NB4 (cell line): ENCODE measurements at regions not wholly inside any gene's neighbourhood (a gene's known extent, or its start where the extent isn't known, plus 50 kb on each side); places are given as distances from the start of the nearest gene placed in this dataset.
A peak's percentile ranks its signal among the peaks of the same experiment; 100 is the strongest.

Experiments
- DNase-seq: peaks from one replicate; pipeline ENCODE4 v3.0.0; 2010; ENCODE audit warnings: low read depth
- H3K4me3 ChIP-seq: one replicate; pipeline ENCODE4 v1.5.1; 2011; ENCODE audit warnings: mild to moderate bottlenecking, low read depth, low read length, moderate library complexity
- CTCF ChIP-seq: IDR thresholded peaks from one replicate; pipeline ENCODE4 v1.5.1; 2012; ENCODE audit warnings: low read depth, low read length
- MAX ChIP-seq: IDR thresholded peaks from 2 replicates; pipeline ENCODE4 v1.6.1; 2011; ENCODE audit warnings: low read depth, low read length
- MYC ChIP-seq: IDR thresholded peaks from 2 replicates; pipeline ENCODE4 v1.6.1; 2011; ENCODE audit warnings: low read depth, low read length
- POLR2A ChIP-seq: IDR thresholded peaks from 2 replicates; pipeline ENCODE4 v1.6.1; 2011; ENCODE audit warnings: mild to moderate bottlenecking; ENCODE audit not compliant: insufficient read length; ENCODE audit errors: extremely low read depth

- no peak overlapping the region for H3K4me3 ChIP-seq
- no peak for DNase-seq
- no peak for TF ChIP-seq CTCF
- no peak for TF ChIP-seq MYC
- no peak for TF ChIP-seq MAX
- no peak for TF ChIP-seq POLR2A
These were observed 437.7 kb downstream of the OMA1 start for GRCh38 chr1:58108783-58109182.

DNA sequence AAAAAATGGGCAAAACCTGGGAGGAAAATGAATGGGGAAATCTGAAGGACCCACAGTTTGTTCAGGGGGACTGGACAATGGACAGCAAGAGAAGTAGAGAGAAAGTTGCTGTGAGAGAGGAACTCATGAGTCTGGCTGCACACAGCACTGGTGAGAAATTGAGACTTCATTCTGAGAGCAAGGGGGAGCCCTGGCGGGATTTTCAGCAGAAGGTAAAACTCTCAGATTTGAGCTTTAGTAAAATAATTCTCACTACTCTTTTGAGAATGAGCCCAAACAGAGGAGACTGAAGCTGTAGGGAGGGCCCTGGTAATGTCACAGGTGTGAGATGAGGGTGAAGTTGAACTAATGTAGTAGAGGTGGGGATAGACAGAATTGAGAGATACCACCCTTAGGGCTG, 438.6 kb downstream of the OMA1 start:
- DNase-seq, result no peak
- H3K4me3 ChIP-seq, result no peak overlapping the region
- no peak for TF ChIP-seq POLR2A
- TF ChIP-seq CTCF, result no peak
- TF ChIP-seq MAX, result no peak

DNA sequence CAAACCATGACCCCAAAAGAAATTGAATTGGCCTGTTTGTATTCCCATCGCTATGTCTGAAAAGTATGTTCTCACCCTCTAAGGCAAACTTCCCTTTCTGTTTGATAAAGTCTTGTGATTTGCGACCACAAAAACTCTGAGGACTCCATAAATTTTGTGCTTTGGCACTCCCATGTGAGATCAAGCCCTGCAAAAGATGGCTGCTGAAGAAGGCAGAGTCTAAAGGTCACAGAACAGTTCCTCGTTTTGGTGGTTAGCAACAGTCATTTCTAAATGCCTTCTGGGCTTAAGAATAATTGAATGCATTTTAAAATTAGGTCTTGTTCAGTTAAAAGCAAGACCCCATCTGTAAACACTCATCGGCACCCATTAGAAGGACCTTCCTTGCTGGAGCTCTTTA, 441.6 kb downstream of the OMA1 start:
- no peak for TF ChIP-seq MYC
- TF ChIP-seq MAX, result no peak
- TF ChIP-seq CTCF, result no peak
- no peak for TF ChIP-seq POLR2A
- H3K4me3 ChIP-seq, result no peak overlapping the region
- peak; percentile 1 for DNase-seq

DNA sequence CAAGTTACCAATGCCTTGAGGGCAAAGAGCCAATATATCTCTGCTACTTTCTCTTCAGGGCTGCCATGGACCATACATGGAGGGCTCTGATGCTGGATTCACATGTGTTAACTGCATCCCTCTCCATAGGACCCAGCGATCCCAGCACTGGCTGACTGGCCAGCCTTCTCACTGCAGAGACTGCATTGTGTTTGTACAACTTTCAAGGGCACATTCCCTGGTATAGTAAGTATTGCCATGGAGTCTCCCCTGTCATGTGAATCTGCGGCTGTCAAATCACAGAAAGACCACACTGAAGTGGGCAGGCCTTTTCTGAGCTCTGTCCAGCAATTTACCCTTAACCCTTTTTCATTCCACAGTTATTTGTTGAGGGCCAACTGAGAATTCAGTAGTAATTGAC, 449.8 kb downstream of the OMA1 start:
- TF ChIP-seq POLR2A (no peak), CTCF (no peak), MYC (no peak), MAX (no peak)
- no peak for DNase-seq
- H3K4me3 ChIP-seq, result no peak overlapping the region

- H3K4me3 ChIP-seq, result no peak overlapping the region
- TF ChIP-seq MYC (no peak), MAX (no peak), CTCF (no peak), POLR2A (no peak)
- DNase-seq, result no peak
These were observed 451.3 kb downstream of the OMA1 start for GRCh38 chr1:58095183-58095582.

DNA sequence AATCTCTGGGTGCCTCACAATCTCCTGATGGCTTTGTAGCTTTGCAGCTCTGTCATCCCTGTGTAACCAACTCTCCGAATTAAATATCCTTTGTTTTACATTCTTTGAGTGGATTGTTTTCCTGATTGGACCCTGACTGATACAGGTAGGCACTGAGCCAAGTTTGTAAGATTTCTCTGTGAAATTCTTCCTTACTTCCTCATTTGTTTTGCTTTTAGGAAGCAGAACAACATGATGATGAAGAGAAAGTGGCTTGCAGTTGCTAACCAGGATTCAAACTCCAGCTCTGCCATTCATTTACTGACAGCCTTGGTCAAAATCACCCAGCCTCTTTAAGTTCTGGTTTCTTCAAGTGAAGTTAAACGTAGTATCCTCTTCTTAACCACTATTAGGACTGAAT, 452.3 kb downstream of the OMA1 start:
- no peak overlapping the region for H3K4me3 ChIP-seq
- DNase-seq, result no peak
- no peak for TF ChIP-seq MYC
- TF ChIP-seq POLR2A, result no peak
- no peak for TF ChIP-seq CTCF
- TF ChIP-seq MAX, result no peak
